Suprapubic skin (tissue), 4 donors: ENCODE measurements at regions not wholly inside any gene's neighbourhood (a gene's known extent, or its start where the extent isn't known, plus 50 kb on each side); places are given as distances from the start of the nearest gene placed in this dataset.

Experiments
- EP300 ChIP-seq: sonication (generic); formaldehyde crosslinking; IDR thresholded peaks from one replicate; pipeline ENCODE4 v1.6.1; 2017; ENCODE audit warnings: antibody characterized with exemption
- POLR2A ChIP-seq, 2 donors: fragments of 450-650 bp; IDR thresholded peaks; one replicate each; pipeline ENCODE4 v1.6.1; 2017; ENCODE audit warnings: antibody characterized with exemption in 2 of 2, mild to moderate bottlenecking in 2 of 2, moderate library complexity in 2 of 2
- POLR2AphosphoS5 ChIP-seq, 3 donors: sonication (generic); formaldehyde crosslinking; IDR thresholded peaks; one replicate each; pipeline ENCODE4 v1.6.1; 2017; ENCODE audit warnings: antibody characterized with exemption in 3 of 3
- TF ChIP-seq, protein P1 (sequence below), 2 donors: fragments of 200-600 bp in 1 of 2; fragments of 450-650 bp in 1 of 2; sonication (generic) in 1 of 2; IDR thresholded peaks; one replicate each; pipeline ENCODE4 v1.5.1; 2016 to 2019; ENCODE audit warnings: antibody characterized with exemption in 2 of 2, mild to moderate bottlenecking in 1 of 2, moderate library complexity in 1 of 2

DNA sequence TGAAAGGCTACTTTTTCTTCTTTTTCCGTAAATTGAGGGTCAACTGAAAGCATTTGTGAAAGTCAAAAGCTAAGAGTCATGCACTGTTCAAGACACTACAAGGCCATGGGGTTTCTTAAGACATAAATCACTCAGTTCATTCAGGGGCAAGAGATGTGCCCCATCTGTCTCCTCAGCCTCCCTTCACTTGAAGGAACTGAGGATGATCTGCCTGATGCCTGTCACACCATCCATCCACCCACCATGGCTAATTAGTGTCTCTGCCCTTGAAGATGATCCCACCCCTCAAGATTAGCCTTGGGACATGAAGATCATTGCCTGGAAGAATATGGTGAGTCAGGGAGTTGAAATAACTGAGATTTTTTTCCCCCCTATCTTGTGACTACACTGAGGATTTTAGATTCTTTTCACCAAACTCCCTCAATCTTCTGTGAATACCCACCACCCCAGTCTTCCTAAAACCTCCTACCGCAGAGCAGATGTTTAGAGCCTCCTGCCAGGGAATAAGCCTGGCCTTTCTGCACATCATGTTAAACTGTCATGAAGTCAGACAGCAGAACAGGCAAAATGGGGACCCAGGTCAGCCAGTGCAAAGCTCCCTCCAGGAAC is 88.6 kb upstream of the LMO4 start:
- TF ChIP-seq EP300: no peak
- TF ChIP-seq, protein P1, sequence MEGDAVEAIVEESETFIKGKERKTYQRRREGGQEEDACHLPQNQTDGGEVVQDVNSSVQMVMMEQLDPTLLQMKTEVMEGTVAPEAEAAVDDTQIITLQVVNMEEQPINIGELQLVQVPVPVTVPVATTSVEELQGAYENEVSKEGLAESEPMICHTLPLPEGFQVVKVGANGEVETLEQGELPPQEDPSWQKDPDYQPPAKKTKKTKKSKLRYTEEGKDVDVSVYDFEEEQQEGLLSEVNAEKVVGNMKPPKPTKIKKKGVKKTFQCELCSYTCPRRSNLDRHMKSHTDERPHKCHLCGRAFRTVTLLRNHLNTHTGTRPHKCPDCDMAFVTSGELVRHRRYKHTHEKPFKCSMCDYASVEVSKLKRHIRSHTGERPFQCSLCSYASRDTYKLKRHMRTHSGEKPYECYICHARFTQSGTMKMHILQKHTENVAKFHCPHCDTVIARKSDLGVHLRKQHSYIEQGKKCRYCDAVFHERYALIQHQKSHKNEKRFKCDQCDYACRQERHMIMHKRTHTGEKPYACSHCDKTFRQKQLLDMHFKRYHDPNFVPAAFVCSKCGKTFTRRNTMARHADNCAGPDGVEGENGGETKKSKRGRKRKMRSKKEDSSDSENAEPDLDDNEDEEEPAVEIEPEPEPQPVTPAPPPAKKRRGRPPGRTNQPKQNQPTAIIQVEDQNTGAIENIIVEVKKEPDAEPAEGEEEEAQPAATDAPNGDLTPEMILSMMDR (IDR thresholded peaks at IDR 0.05): no peak
- TF ChIP-seq POLR2AphosphoS5 (IDR thresholded peaks at IDR 0.05): no peak
- TF ChIP-seq POLR2A (IDR thresholded peaks at IDR 0.05): no peak
